Loucy (cell line): ENCODE measurements at regions not wholly inside any gene's neighbourhood (a gene's known extent, or its start where the extent isn't known, plus 50 kb on each side); places are given as distances from the start of the nearest gene placed in this dataset.
"Not testable (repeated sequence)": the region's sequence is repeated elsewhere in the genome, so short reads cannot be mapped to it uniquely, and the experiment has no call there.

Experiments used
- H2AFZ ChIP-seq: fragments of 200-600 bp; sonication (generic); 2 replicates; pipeline ENCODE4 v1.6.0; 2016; ENCODE audit warnings: antibody characterized with exemption, mild to moderate bottlenecking, low read length, moderate library complexity
- H3F3A ChIP-seq: fragments of 200-600 bp; 2 replicates; pipeline ENCODE4 v1.6.0; 2016; ENCODE audit warnings: antibody characterized with exemption, low read depth, mild to moderate bottlenecking
- H3K27me3 ChIP-seq: fragments of 200-600 bp; sonication (generic); 2 replicates; pipeline ENCODE4 v1.6.1; 2014; ENCODE audit warnings: low read length, mild to moderate bottlenecking; ENCODE audit not compliant: insufficient read depth, poor library complexity, severe bottlenecking
- H3K36me3 ChIP-seq: fragments of 200-600 bp; sonication (generic); 2 replicates; pipeline ENCODE4 v1.6.1; 2016; ENCODE audit warnings: low read length; ENCODE audit not compliant: insufficient read depth
- H3K4me1 ChIP-seq: fragments of 200-600 bp; sonication (generic); 2 replicates; pipeline ENCODE4 v1.5.1; 2014; ENCODE audit warnings: low read length, mild to moderate bottlenecking; ENCODE audit not compliant: insufficient read depth, poor library complexity, severe bottlenecking
- H3K4me2 ChIP-seq: fragments of 200-600 bp; sonication (generic); 2 replicates; pipeline ENCODE4 v1.6.0; 2014; ENCODE audit warnings: antibody characterized with exemption, low read length, low read depth, mild to moderate bottlenecking; ENCODE audit not compliant: poor library complexity, severe bottlenecking
- H3K4me3 ChIP-seq: fragments of 200-600 bp; sonication (generic); 2 replicates; pipeline ENCODE4 v1.5.1; 2014; ENCODE audit warnings: low read length, mild to moderate bottlenecking, mixed read lengths; ENCODE audit not compliant: poor library complexity, severe bottlenecking
- H3K79me2 ChIP-seq: fragments of 200-600 bp; sonication (generic); 2 replicates; pipeline ENCODE4 v1.6.1; 2014; ENCODE audit warnings: low read length; ENCODE audit not compliant: insufficient read depth
- H3K9ac ChIP-seq: fragments of 200-600 bp; sonication (generic); 2 replicates; pipeline ENCODE4 v1.6.0; 2014; ENCODE audit warnings: mild to moderate bottlenecking, low read depth, low read length, moderate library complexity; ENCODE audit not compliant: poor library complexity, severe bottlenecking
- H3K9me2 ChIP-seq: fragments of 200-600 bp; sonication (generic); replicated peaks from 2 replicates; pipeline ENCODE4 v1.6.1; 2016; ENCODE audit warnings: low read depth, low read length, mixed read lengths
- H3K9me3 ChIP-seq: fragments of 200-600 bp; sonication (generic); 2 replicates; pipeline ENCODE4 v1.6.1; 2014; ENCODE audit warnings: mild to moderate bottlenecking, antibody characterized with exemption, low read length, low read depth; ENCODE audit not compliant: insufficient read depth
- H4K20me1 ChIP-seq: fragments of 200-600 bp; sonication (generic); 2 replicates; pipeline ENCODE4 v1.6.0; 2014; ENCODE audit warnings: antibody characterized with exemption, low read length, mild to moderate bottlenecking; ENCODE audit not compliant: insufficient read depth, poor library complexity, severe bottlenecking
- EZH2phosphoT487 ChIP-seq: fragments of 200-600 bp; IDR thresholded peaks from 2 replicates; pipeline ENCODE4 v1.6.1; 2018; ENCODE audit warnings: antibody characterized with exemption, mild to moderate bottlenecking, moderate library complexity, borderline replicate concordance
- TF ChIP-seq, protein P1 (sequence below): fragments of 200-600 bp; sonication (generic); conservative IDR thresholded peaks from 2 replicates; pipeline ENCODE4 v1.5.1; 2014; ENCODE audit warnings: mild to moderate bottlenecking, antibody characterized with exemption, low read length

- Histone ChIP-seq H3K79me2 (no peaks in the 10 kb centered on the region), H3K36me3 (no peaks in the 10 kb centered on the region), H3F3A (no peaks in the 10 kb centered on the region), H3K4me2 (no peak overlapping the region), H3K4me1 (no peaks in the 10 kb centered on the region), H3K9ac (no peak overlapping the region), H2AFZ (no peak overlapping the region), H3K27me3 (no peaks in the 10 kb centered on the region), H3K4me3 (no peak overlapping the region), H3K9me2 (no peaks in the 10 kb centered on the region), H3K9me3 (no peaks in the 10 kb centered on the region), H4K20me1 (no peaks in the 10 kb centered on the region)
- TF ChIP-seq, protein P1, sequence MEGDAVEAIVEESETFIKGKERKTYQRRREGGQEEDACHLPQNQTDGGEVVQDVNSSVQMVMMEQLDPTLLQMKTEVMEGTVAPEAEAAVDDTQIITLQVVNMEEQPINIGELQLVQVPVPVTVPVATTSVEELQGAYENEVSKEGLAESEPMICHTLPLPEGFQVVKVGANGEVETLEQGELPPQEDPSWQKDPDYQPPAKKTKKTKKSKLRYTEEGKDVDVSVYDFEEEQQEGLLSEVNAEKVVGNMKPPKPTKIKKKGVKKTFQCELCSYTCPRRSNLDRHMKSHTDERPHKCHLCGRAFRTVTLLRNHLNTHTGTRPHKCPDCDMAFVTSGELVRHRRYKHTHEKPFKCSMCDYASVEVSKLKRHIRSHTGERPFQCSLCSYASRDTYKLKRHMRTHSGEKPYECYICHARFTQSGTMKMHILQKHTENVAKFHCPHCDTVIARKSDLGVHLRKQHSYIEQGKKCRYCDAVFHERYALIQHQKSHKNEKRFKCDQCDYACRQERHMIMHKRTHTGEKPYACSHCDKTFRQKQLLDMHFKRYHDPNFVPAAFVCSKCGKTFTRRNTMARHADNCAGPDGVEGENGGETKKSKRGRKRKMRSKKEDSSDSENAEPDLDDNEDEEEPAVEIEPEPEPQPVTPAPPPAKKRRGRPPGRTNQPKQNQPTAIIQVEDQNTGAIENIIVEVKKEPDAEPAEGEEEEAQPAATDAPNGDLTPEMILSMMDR, result no peak
- no peak for TF ChIP-seq EZH2phosphoT487
Measured at GRCh38 chr17:65293584-65294180, 156.5 kb downstream of the RGS9 start.

GRCh38 chr17:65292430-65292829, 155.3 kb downstream of the RGS9 start:
- H3K4me1 ChIP-seq, result no peaks in the 10 kb centered on the region
- no peaks in the 10 kb centered on the region for H3K9me3 ChIP-seq
- no peaks in the 10 kb centered on the region for H3K9me2 ChIP-seq
- H3K9ac ChIP-seq, result no peak overlapping the region
- no peak overlapping the region for H3K4me3 ChIP-seq
- no peaks in the 10 kb centered on the region for H3K79me2 ChIP-seq
- H2AFZ ChIP-seq, result no peak overlapping the region
- H3K27me3 ChIP-seq, result no peaks in the 10 kb centered on the region
- no peak overlapping the region for H3K4me2 ChIP-seq
- H3K36me3 ChIP-seq, result no peaks in the 10 kb centered on the region
- no peaks in the 10 kb centered on the region for H3F3A ChIP-seq
- no peak for TF ChIP-seq EZH2phosphoT487
- TF ChIP-seq, protein P1, result no peak
- H4K20me1 ChIP-seq, result no peaks in the 10 kb centered on the region

- H4K20me1 ChIP-seq, H3K4me1 ChIP-seq, H3K79me2 ChIP-seq, H3K9me2 ChIP-seq, H3F3A ChIP-seq, H3K36me3 ChIP-seq, H3K9ac ChIP-seq, H3K4me3 ChIP-seq, H2AFZ ChIP-seq, H3K9me3 ChIP-seq, H3K4me2 ChIP-seq, H3K27me3 ChIP-seq: not testable (repeated sequence)
Measured at GRCh38 chr17:65291301-65291700, 154.1 kb downstream of the RGS9 start.

DNA sequence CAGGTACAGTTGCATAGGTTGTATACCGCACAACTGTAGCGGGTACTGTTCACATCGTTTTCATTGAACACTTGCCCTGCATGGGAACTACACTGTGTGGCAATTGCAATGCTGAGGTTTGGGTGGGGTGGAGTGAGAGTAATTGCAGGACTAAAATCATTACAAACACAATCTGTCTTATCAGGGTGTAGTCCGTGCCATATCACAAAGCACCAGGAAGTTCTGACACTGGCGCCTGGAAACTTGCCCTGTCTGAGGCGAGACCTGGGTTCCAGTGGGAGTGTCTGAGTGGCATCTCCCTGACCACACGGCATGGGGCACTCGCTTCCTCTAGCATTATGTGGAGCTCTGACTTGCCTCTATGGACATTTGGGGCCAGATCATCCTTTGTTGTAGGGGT, 153.4 kb downstream of the RGS9 start:
- TF ChIP-seq, protein P1, result no peak
- no peak for TF ChIP-seq EZH2phosphoT487
- Histone ChIP-seq H4K20me1 (no peaks in the 10 kb centered on the region), H3K79me2 (no peaks in the 10 kb centered on the region), H3K4me3 (no peak overlapping the region), H3K36me3 (no peaks in the 10 kb centered on the region), H3K9me2 (no peaks in the 10 kb centered on the region), H3K4me1 (no peaks in the 10 kb centered on the region), H3K4me2 (no peak overlapping the region), H3F3A (no peaks in the 10 kb centered on the region), H3K27me3 (no peaks in the 10 kb centered on the region), H2AFZ (no peak overlapping the region), H3K9ac (no peak overlapping the region), H3K9me3 (no peaks in the 10 kb centered on the region)
